ENCODE measurements at regions not wholly inside any gene's neighbourhood (a gene's known extent, or its start where the extent isn't known, plus 50 kb on each side); places are given as distances from the start of the nearest gene placed in this dataset.

DNA sequence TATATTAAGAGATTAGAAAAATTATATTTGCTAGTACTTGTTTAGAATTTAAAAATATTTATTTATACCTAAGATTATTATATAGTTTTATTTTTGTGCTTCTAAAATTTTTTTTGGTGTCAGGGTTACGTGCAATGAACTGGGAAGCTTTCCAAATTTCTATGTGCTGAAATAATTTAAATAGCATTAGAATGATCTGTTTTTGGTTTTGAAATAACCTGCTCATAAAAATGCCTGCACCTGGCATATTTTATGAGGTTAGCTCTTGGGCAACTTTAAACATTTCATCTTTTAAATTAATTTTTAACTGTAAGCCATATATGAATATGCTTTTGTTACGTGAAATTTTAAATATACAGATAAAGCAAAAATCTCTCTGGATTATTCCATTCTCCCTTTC, 482.5 kb downstream of the GLRX3 start:
- DNase-seq (ENCODE audit: low read depth in 1 of 2, low spot score in 1 of 2) = no peak
- H3K27ac ChIP-seq (replicated peaks) = no peak overlapping the region
- H3K4me3 ChIP-seq (replicated peaks; ENCODE audit: insufficient read depth, low read length) = no peak overlapping the region
- TF ChIP-seq GABPA (IDR thresholded peaks at IDR 0.05; ENCODE audit: low read depth) (no peak), POLR2AphosphoS5 (IDR thresholded peaks at IDR 0.05; ENCODE audit: low read depth) (no peak), SPI1 (IDR thresholded peaks at IDR 0.05; ENCODE audit: borderline replicate concordance, low read depth) (no peak)
- TF ChIP-seq, protein P1, sequence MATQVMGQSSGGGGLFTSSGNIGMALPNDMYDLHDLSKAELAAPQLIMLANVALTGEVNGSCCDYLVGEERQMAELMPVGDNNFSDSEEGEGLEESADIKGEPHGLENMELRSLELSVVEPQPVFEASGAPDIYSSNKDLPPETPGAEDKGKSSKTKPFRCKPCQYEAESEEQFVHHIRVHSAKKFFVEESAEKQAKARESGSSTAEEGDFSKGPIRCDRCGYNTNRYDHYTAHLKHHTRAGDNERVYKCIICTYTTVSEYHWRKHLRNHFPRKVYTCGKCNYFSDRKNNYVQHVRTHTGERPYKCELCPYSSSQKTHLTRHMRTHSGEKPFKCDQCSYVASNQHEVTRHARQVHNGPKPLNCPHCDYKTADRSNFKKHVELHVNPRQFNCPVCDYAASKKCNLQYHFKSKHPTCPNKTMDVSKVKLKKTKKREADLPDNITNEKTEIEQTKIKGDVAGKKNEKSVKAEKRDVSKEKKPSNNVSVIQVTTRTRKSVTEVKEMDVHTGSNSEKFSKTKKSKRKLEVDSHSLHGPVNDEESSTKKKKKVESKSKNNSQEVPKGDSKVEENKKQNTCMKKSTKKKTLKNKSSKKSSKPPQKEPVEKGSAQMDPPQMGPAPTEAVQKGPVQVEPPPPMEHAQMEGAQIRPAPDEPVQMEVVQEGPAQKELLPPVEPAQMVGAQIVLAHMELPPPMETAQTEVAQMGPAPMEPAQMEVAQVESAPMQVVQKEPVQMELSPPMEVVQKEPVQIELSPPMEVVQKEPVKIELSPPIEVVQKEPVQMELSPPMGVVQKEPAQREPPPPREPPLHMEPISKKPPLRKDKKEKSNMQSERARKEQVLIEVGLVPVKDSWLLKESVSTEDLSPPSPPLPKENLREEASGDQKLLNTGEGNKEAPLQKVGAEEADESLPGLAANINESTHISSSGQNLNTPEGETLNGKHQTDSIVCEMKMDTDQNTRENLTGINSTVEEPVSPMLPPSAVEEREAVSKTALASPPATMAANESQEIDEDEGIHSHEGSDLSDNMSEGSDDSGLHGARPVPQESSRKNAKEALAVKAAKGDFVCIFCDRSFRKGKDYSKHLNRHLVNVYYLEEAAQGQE (IDR thresholded peaks at IDR 0.05; ENCODE audit: insufficient replicate concordance, low read depth) = no peak
- TF ChIP-seq, protein P2, sequence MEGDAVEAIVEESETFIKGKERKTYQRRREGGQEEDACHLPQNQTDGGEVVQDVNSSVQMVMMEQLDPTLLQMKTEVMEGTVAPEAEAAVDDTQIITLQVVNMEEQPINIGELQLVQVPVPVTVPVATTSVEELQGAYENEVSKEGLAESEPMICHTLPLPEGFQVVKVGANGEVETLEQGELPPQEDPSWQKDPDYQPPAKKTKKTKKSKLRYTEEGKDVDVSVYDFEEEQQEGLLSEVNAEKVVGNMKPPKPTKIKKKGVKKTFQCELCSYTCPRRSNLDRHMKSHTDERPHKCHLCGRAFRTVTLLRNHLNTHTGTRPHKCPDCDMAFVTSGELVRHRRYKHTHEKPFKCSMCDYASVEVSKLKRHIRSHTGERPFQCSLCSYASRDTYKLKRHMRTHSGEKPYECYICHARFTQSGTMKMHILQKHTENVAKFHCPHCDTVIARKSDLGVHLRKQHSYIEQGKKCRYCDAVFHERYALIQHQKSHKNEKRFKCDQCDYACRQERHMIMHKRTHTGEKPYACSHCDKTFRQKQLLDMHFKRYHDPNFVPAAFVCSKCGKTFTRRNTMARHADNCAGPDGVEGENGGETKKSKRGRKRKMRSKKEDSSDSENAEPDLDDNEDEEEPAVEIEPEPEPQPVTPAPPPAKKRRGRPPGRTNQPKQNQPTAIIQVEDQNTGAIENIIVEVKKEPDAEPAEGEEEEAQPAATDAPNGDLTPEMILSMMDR (IDR thresholded peaks at IDR 0.05; ENCODE audit: insufficient read depth, low read length) = no peak
- H3K27me3 ChIP-seq (ENCODE audit: insufficient read depth, poor library complexity, severe bottlenecking) = no peaks in the 10 kb centered on the region

DNA sequence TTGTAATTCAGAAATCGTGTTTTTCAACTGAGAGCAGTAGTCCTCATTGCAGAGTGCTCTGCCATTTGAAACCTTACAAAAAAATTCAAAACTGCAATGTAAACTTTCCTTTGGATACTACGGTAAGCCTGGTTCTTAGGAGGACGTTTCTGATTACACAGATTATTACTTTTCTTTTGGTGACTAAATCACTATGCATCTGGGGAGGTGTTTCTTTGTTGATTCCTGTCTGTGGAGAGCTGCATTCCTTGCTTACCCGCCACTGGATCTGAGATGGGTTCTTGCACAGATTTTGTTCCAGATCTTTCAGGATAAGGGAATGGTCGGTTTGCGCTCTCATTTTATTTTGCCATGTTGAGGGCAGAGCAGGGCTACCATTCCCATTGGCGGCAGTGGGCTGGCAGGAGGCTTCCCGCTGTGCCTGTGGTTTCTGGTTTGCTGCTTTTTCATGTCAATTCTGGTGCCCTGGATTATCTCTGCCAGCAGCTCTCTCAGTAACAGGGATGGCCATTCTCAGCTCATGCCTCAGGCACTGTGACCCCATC, 485.1 kb downstream of the GLRX3 start:
- TF ChIP-seq, protein P1 (IDR thresholded peaks at IDR 0.05; ENCODE audit: insufficient replicate concordance, low read depth) = no peak
- TF ChIP-seq POLR2AphosphoS5 (IDR thresholded peaks at IDR 0.05; ENCODE audit: low read depth) (no peak), SPI1 (IDR thresholded peaks at IDR 0.05; ENCODE audit: borderline replicate concordance, low read depth) (no peak), GABPA (IDR thresholded peaks at IDR 0.05; ENCODE audit: low read depth) (no peak)
- TF ChIP-seq, protein P2 (IDR thresholded peaks at IDR 0.05; ENCODE audit: insufficient read depth, low read length) = no peak
- DNase-seq (ENCODE audit: low read depth in 1 of 2, low spot score in 1 of 2) = no peak
- Histone ChIP-seq H3K4me3 (replicated peaks; ENCODE audit: insufficient read depth, low read length) (no peak overlapping the region), H3K27ac (replicated peaks) (no peak overlapping the region), H3K27me3 (ENCODE audit: insufficient read depth, poor library complexity, severe bottlenecking) (no peaks in the 10 kb centered on the region)

DNA sequence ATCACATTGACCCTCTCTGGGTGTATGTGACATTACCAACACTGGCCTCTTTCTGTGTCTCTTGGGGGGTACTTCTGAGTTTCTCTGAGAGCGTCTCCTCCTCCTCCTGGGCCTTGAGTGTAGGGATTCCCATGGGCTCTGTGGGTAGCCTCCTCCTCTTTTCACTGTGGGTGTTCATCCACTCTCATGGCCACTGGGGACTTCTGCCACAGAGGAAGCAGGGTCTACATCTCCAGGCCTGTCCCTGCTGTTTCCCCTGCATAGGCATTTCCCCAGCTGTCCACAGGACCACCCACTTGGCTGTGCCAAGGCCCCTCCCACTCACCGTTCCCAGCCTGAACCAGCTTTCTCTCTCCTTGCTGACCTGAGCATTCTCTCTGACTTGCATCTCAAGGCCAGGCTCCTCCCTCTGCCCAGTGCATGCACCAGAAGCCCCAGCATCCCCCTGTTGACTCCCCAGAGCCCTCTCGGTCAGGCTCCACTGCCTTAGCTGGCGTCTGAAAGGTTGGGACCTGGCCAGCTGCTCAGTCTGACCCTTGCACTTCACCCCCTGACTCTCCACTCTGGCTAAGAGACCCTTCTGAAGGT, 487.6 kb downstream of the GLRX3 start:
- DNase-seq (ENCODE audit: low read depth in 1 of 2, low spot score in 1 of 2) = no peak
- H3K27me3 ChIP-seq (ENCODE audit: insufficient read depth, poor library complexity, severe bottlenecking) = no peaks in the 10 kb centered on the region
- no peak overlapping the region for H3K4me3 ChIP-seq (replicated peaks; ENCODE audit: insufficient read depth, low read length)
- H3K27ac ChIP-seq (replicated peaks) = no peak overlapping the region
- no peak for TF ChIP-seq POLR2AphosphoS5 (IDR thresholded peaks at IDR 0.05; ENCODE audit: low read depth)
- TF ChIP-seq, protein P1 (IDR thresholded peaks at IDR 0.05; ENCODE audit: insufficient replicate concordance, low read depth) = no peak
- TF ChIP-seq, protein P2 (IDR thresholded peaks at IDR 0.05; ENCODE audit: insufficient read depth, low read length) = no peak
